HEK293 (cell line): ENCODE measurements at regions not wholly inside any gene's neighbourhood (a gene's known extent, or its start where the extent isn't known, plus 50 kb on each side); places are given as distances from the start of the nearest gene placed in this dataset.

Source experiments
- CTCF ChIA-PET: fragments of 350-600 bp; formaldehyde crosslinking; extraction: SDS; loops from one replicate; lab custom pipeline; 2021; ENCODE audit warnings: antibody characterized with exemption; lab: Yijun Ruan, JAX
- POLR2A ChIA-PET: fragments of 300-600 bp; formaldehyde crosslinking; extraction: SDS; loops from one replicate; lab custom pipeline; 2020; ENCODE audit warnings: antibody characterized with exemption, inconsistent platforms; lab: Yijun Ruan, JAX
- H3K27ac ChIP-seq: fragments of 200-500 bp; sonication (Bioruptor generic); 2 replicates; pipeline ENCODE4 v1.5.1; 2014; ENCODE audit warnings: low read depth, low read length, control low read depth, inconsistent platforms; ENCODE audit errors: extremely low read depth
- H3K36me3 ChIP-seq, 2 experiments: fragments of 200-500 bp in 1 of 2; sonication (Bioruptor generic) in 1 of 2; 1 replicate in 1 of 2; 2 replicates in 1 of 2; pipeline ENCODE4 v1.5.1; 2014 to 2017; ENCODE audit warnings: inconsistent platforms in 2 of 2, low read length in 2 of 2; ENCODE audit not compliant: control insufficient read depth in 2 of 2, insufficient read depth in 1 of 2
- H3K4me1 ChIP-seq: fragments of 200-500 bp; sonication (Bioruptor generic); 2 replicates; pipeline ENCODE4 v1.5.1; 2014; ENCODE audit warnings: mild to moderate bottlenecking, low read length, inconsistent platforms; ENCODE audit not compliant: control insufficient read depth, insufficient read depth
- H3K4me3 ChIP-seq: 2 replicates; pipeline ENCODE4 v1.5.1; 2011; ENCODE audit warnings: low read depth, mild to moderate bottlenecking, control low read depth, low read length, moderate library complexity
- H3K9me3 ChIP-seq: fragments of 200-500 bp; sonication (Bioruptor generic); 2 replicates; pipeline ENCODE4 v1.5.1; 2014; ENCODE audit warnings: low read depth, low read length, inconsistent platforms; ENCODE audit not compliant: control insufficient read depth, insufficient read depth
- BCL11B ChIP-seq: fragments of 450-650 bp; formaldehyde crosslinking; IDR thresholded peaks from 2 replicates; pipeline ENCODE4 v1.5.1; 2016; ENCODE audit warnings: low read depth, missing biosample characterization, missing genetic modification characterization
- BCL6B ChIP-seq: fragments of 450-650 bp; formaldehyde crosslinking; IDR thresholded peaks from 2 replicates; pipeline ENCODE4 v1.5.1; 2017; ENCODE audit warnings: missing biosample characterization, missing genetic modification characterization
- GLI2 ChIP-seq: fragments of 450-650 bp; formaldehyde crosslinking; IDR thresholded peaks from 2 replicates; pipeline ENCODE4; 2017; ENCODE audit warnings: missing biosample characterization, missing genetic modification characterization, low read depth, borderline replicate concordance
- PRDM2 ChIP-seq: fragments of 450-650 bp; formaldehyde crosslinking; IDR thresholded peaks from 2 replicates; pipeline ENCODE4 v1.5.1; 2016; ENCODE audit warnings: missing biosample characterization, missing genetic modification characterization, borderline replicate concordance
- YY2 ChIP-seq: fragments of 450-650 bp; formaldehyde crosslinking; IDR thresholded peaks from 2 replicates; pipeline ENCODE4 v1.5.1; 2016; ENCODE audit warnings: missing biosample characterization, missing genetic modification characterization
- ZBTB26 ChIP-seq: fragments of 450-650 bp; formaldehyde crosslinking; optimal IDR thresholded peaks from 2 replicates; pipeline ENCODE3; 2016; ENCODE audit warnings: missing biosample characterization, mild to moderate bottlenecking, missing genetic modification characterization
- ZBTB6 ChIP-seq: fragments of 450-650 bp; formaldehyde crosslinking; IDR thresholded peaks from 2 replicates; pipeline ENCODE4 v1.5.1; 2017; ENCODE audit warnings: missing biosample characterization, missing genetic modification characterization
- ZFP3 ChIP-seq: fragments of 450-650 bp; formaldehyde crosslinking; IDR thresholded peaks from 2 replicates; pipeline ENCODE4 v1.5.1; 2016; ENCODE audit warnings: low read depth, missing biosample characterization, missing genetic modification characterization
- ZNF221 ChIP-seq: fragments of 450-650 bp; formaldehyde crosslinking; IDR thresholded peaks from 2 replicates; pipeline ENCODE4 v1.5.1; 2017; ENCODE audit warnings: missing biosample characterization, missing genetic modification characterization, borderline replicate concordance
- ZNF24 ChIP-seq: fragments of 450-650 bp; formaldehyde crosslinking; IDR thresholded peaks from 2 replicates; pipeline ENCODE4 v1.5.1; 2016; ENCODE audit warnings: missing biosample characterization, missing genetic modification characterization
- ZNF302 ChIP-seq: fragments of 450-650 bp; formaldehyde crosslinking; IDR thresholded peaks from 2 replicates; pipeline ENCODE4 v1.5.1; 2016; ENCODE audit warnings: missing biosample characterization, missing genetic modification characterization, low read depth
- ZNF335 ChIP-seq: fragments of 450-650 bp; formaldehyde crosslinking; conservative IDR thresholded peaks from 2 replicates; pipeline ENCODE4 v1.5.1; 2016; ENCODE audit warnings: missing biosample characterization, missing genetic modification characterization
- ZNF366 ChIP-seq: fragments of 450-650 bp; formaldehyde crosslinking; conservative IDR thresholded peaks from 2 replicates; pipeline ENCODE4 v1.5.1; 2016; ENCODE audit warnings: missing biosample characterization, missing genetic modification characterization
- ZNF416 ChIP-seq: fragments of 450-650 bp; formaldehyde crosslinking; IDR thresholded peaks from 2 replicates; pipeline ENCODE4 v1.5.1; 2016; ENCODE audit warnings: missing biosample characterization, missing genetic modification characterization
- ZNF423 ChIP-seq: fragments of 450-650 bp; formaldehyde crosslinking; IDR thresholded peaks from 2 replicates; pipeline ENCODE4 v1.5.1; 2016; ENCODE audit warnings: missing biosample characterization, missing genetic modification characterization
- ZNF426 ChIP-seq: fragments of 450-650 bp; formaldehyde crosslinking; IDR thresholded peaks from 2 replicates; pipeline ENCODE4 v1.5.1; 2017; ENCODE audit warnings: missing biosample characterization, missing genetic modification characterization, mild to moderate bottlenecking, inconsistent platforms, moderate library complexity
- ZNF501 ChIP-seq: fragments of 450-650 bp; formaldehyde crosslinking; IDR thresholded peaks from 2 replicates; pipeline ENCODE4 v1.5.1; 2016; ENCODE audit warnings: missing biosample characterization, missing genetic modification characterization
- ZNF530 ChIP-seq: fragments of 450-650 bp; formaldehyde crosslinking; IDR thresholded peaks from 2 replicates; pipeline ENCODE4 v1.5.1; 2016; ENCODE audit warnings: low read depth, missing biosample characterization, missing genetic modification characterization
- ZNF558 ChIP-seq: fragments of 450-650 bp; formaldehyde crosslinking; IDR thresholded peaks from 2 replicates; pipeline ENCODE4 v1.5.1; 2016; ENCODE audit warnings: missing biosample characterization, missing genetic modification characterization
- ZNF621 ChIP-seq: fragments of 450-650 bp; formaldehyde crosslinking; IDR thresholded peaks from 2 replicates; pipeline ENCODE4 v1.5.1; 2017; ENCODE audit warnings: missing biosample characterization, missing genetic modification characterization
- ZNF645 ChIP-seq: fragments of 450-650 bp; formaldehyde crosslinking; IDR thresholded peaks from 2 replicates; pipeline ENCODE4; 2016; ENCODE audit warnings: missing biosample characterization, missing genetic modification characterization
- ZNF660 ChIP-seq: fragments of 450-650 bp; IDR thresholded peaks from 2 replicates; pipeline ENCODE4 v1.5.1; 2018; ENCODE audit warnings: missing biosample characterization, mild to moderate bottlenecking, missing genetic modification characterization
- ZNF843 ChIP-seq: fragments of 450-650 bp; formaldehyde crosslinking; IDR thresholded peaks from 2 replicates; pipeline ENCODE4 v1.5.1; 2016; ENCODE audit warnings: missing biosample characterization, missing genetic modification characterization
- ZSCAN30 ChIP-seq: fragments of 450-650 bp; IDR thresholded peaks from 2 replicates; pipeline ENCODE4 v1.5.1; 2018; ENCODE audit warnings: missing biosample characterization, mild to moderate bottlenecking, missing genetic modification characterization, moderate library complexity

GRCh38 chr5:29879401-29879800 lies 1314.1 kb upstream of the CDH6 start:
- Histone ChIP-seq H3K27ac (no peak overlapping the region), H3K36me3 (no peaks in the 10 kb centered on the region)
- TF ChIP-seq ZBTB6 (tag by site-specific recombination) (no peak), YY2 (no peak), ZBTB26 (tag by site-specific recombination) (no peak), BCL11B (no peak), PRDM2 (tag by site-specific recombination) (no peak), ZNF558 (tag by site-specific recombination) (no peak), ZNF366 (tag by site-specific recombination) (no peak), ZNF645 (tag by site-specific recombination) (no peak)
- TF ChIP-seq, all 188 proteins: peak for 0
- CTCF ChIA-PET: interaction anchor here (0.6 kb wide), 1 partner anchor 78 kb away, joined by 3 read pairs; no protein-coding TSS in a partner anchor
- H3K4me3 ChIP-seq: no peak overlapping the region
- H3K9me3 ChIP-seq: no peaks in the 10 kb centered on the region
- H3K4me1 ChIP-seq: no peaks in the 10 kb centered on the region
- POLR2A ChIA-PET: no interaction called here

GRCh38 chr5:29878599-29878998 lies 1314.9 kb upstream of the CDH6 start:
- Histone ChIP-seq H3K9me3 (no peaks in the 10 kb centered on the region), H3K4me1 (no peaks in the 10 kb centered on the region), H3K27ac (no peak overlapping the region), H3K4me3 (no peak overlapping the region), H3K36me3 (no peaks in the 10 kb centered on the region)
- CTCF ChIA-PET: interaction anchor here (0.6 kb wide), 1 partner anchor 77 kb away, joined by 3 read pairs; no protein-coding TSS in a partner anchor
- TF ChIP-seq ZNF843: no peak
- TF ChIP-seq ZSCAN30 (tag by site-specific recombination): no peak
- TF ChIP-seq ZNF530: no peak
- TF ChIP-seq ZNF416: no peak
- TF ChIP-seq ZNF335 (tag by site-specific recombination): no peak
- no peak for TF ChIP-seq ZNF621 (tag by site-specific recombination)
- TF ChIP-seq ZNF24 (tag by site-specific recombination): no peak
- no peak for TF ChIP-seq ZNF426 (tag by site-specific recombination)
- no peak for TF ChIP-seq BCL6B (tag by site-specific recombination)
- no peak for TF ChIP-seq ZNF302 (tag by site-specific recombination)
- TF ChIP-seq ZNF501: no peak
- TF ChIP-seq ZNF423 (tag by site-specific recombination): no peak
- no peak for TF ChIP-seq ZFP3 (tag by site-specific recombination)
- TF ChIP-seq ZNF221 (tag by site-specific recombination): no peak
- no peak for TF ChIP-seq ZNF660 (tag by site-specific recombination)
- no peak for TF ChIP-seq GLI2 (tag by site-specific recombination)
- POLR2A ChIA-PET: no interaction called here
